Activated CD4-positive, alpha-beta T cell treated with anti-CD3 and anti-CD28 coated beads for 24 hours (primary cell): ENCODE measurements at regions not wholly inside any gene's neighbourhood (a gene's known extent, or its start where the extent isn't known, plus 50 kb on each side); places are given as distances from the start of the nearest gene placed in this dataset.
A peak's percentile ranks its signal among the peaks of the same experiment; 100 is the strongest.

Experiments used
- DNase-seq, 2 donors: peaks; one replicate each; pipeline ENCODE4 v3.0.0-alpha.2; 2020; ENCODE audit warnings: low read depth in 2 of 2

DNA sequence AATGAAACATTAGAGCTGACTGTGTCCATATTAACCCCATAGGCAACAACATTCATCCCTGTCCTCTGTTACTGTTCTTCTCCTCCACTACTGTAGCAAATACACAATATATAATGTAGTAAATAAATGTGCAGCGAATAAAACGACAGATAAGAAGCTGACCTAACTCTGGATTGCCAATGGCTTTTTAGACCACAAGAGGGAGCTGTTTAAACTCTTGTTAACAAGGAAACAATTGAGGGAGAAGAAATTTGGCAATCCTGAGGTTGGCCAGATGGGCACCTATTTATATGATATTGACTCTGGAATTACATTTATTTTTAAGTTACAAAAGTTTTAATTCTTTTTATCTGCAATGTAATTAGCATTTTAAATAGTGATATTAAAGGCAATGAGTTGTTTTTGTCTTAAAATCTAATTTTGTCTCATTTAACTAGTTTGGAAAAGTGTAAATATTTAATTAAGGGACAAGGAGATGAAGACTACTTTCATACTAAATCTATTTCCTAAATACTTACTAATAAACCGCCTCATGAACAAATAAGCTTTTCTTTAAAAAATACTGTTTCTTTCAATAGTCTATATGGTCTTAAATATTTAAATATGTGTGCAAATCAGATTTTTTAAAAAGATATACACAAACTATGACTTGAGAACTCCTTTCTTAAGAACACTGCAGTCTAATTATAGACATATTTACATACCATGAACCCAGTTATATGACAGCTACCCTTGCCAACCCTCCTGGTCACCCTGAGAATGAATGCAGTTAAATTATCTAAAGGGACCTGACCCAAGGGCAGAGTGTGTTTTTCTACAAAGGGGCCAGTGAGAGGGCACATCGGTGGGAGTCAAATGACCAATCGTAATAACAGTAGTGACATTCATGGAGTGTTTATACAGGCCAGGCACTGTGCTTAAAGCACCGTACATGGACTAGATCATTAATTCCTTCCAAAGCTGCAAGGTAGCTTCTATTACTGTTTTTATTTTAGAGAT lies 52.9 kb upstream of the HPF1 start:
- peak in 1 of 2 donors; percentile 26 for DNase-seq

GRCh38 chr4:169807934-169808509 lies 50.3 kb upstream of the HPF1 start:
- no peak for DNase-seq
